WTC11 (cell line): ENCODE measurements at regions not wholly inside any gene's neighbourhood (a gene's known extent, or its start where the extent isn't known, plus 50 kb on each side); places are given as distances from the start of the nearest gene placed in this dataset.

Experiments
- ATAC-seq: fragments of 200-7000 bp; cut with Tn5 transposase; 2 replicates; pipeline ENCODE4 v1.10.0; 2021; ENCODE audit warnings: mild to moderate bottlenecking, moderate library complexity
- CTCF ChIA-PET: fragments of 300-600 bp; sonication (Branson Sonifier 250); formaldehyde crosslinking; loops from one replicate; lab custom pipeline; 2021; ENCODE audit warnings: antibody characterized with exemption; lab: Charles Lee
- POLR2A ChIA-PET: fragments of 350-600 bp; sonication (Branson Sonifier 250); formaldehyde crosslinking; loops from one replicate; lab custom pipeline; 2021; ENCODE audit warnings: antibody characterized with exemption; lab: Charles Lee
- DNase-seq: peaks from one replicate; pipeline ENCODE4 v3.0.0; 2021; ENCODE audit warnings: low spot score
- H3K27ac Mint-ChIP-seq: 2 replicates; pipeline ENCODE4 v1.8.0; 2021; ENCODE audit warnings: mixed read lengths
- H3K27me3 Mint-ChIP-seq: 2 replicates; pipeline ENCODE4 v1.8.0; 2021; ENCODE audit warnings: low read depth, mild to moderate bottlenecking, moderate library complexity, mixed read lengths
- H3K36me3 Mint-ChIP-seq: 2 replicates; pipeline ENCODE4 v1.8.0; 2021; ENCODE audit warnings: mixed read lengths
- H3K4me1 Mint-ChIP-seq: 2 replicates; pipeline ENCODE4 v1.8.0; 2022; ENCODE audit warnings: mixed read lengths
- H3K4me3 Mint-ChIP-seq: 2 replicates; pipeline ENCODE4 v1.8.0; 2021; ENCODE audit warnings: mild to moderate bottlenecking, moderate library complexity, mixed read lengths
- H3K9me3 Mint-ChIP-seq: 2 replicates; pipeline ENCODE4 v1.8.0; 2021; ENCODE audit warnings: mixed read lengths
- CREM ChIP-seq: sonication (generic); formaldehyde crosslinking; IDR thresholded peaks from 2 replicates; pipeline ENCODE4 v1.8.1; 2022; ENCODE audit warnings: mild to moderate bottlenecking, missing genetic modification reagents, moderate library complexity
- E2F4 ChIP-seq: sonication (generic); formaldehyde crosslinking; IDR thresholded peaks from 2 replicates; pipeline ENCODE4 v1.8.1; 2022; ENCODE audit warnings: low read depth, mild to moderate bottlenecking, moderate library complexity, missing genetic modification reagents, borderline replicate concordance
- FOXK1 ChIP-seq: sonication (generic); formaldehyde crosslinking; IDR thresholded peaks from 2 replicates; pipeline ENCODE4 v1.8.0; 2022; ENCODE audit warnings: mild to moderate bottlenecking, moderate library complexity, missing genetic modification reagents
- GABPB1 ChIP-seq: sonication (generic); formaldehyde crosslinking; IDR thresholded peaks from 2 replicates; pipeline ENCODE4 v1.8.1; 2023; ENCODE audit warnings: mild to moderate bottlenecking, missing genetic modification reagents
- IRF1 ChIP-seq: sonication (generic); formaldehyde crosslinking; IDR thresholded peaks from 2 replicates; pipeline ENCODE4 v1.8.0; 2023; ENCODE audit warnings: missing genetic modification reagents
- JUN ChIP-seq: sonication (generic); formaldehyde crosslinking; IDR thresholded peaks from 2 replicates; pipeline ENCODE4 v1.8.0; 2023; ENCODE audit warnings: mild to moderate bottlenecking, missing genetic modification reagents
- MYBL2 ChIP-seq: sonication (generic); formaldehyde crosslinking; IDR thresholded peaks from 2 replicates; pipeline ENCODE4 v1.8.1; 2023; ENCODE audit warnings: mild to moderate bottlenecking, moderate library complexity, missing genetic modification reagents
- NFATC4 ChIP-seq: fragments of 250-450 bp; sonication (Bioruptor Pico); IDR thresholded peaks from 2 replicates; pipeline ENCODE4 v1.9.0; 2021; ENCODE audit warnings: mild to moderate bottlenecking
- OVOL2 ChIP-seq: fragments of 250-450 bp; sonication (Bioruptor Pico); IDR thresholded peaks from 2 replicates; pipeline ENCODE4 v1.9.0; 2021; ENCODE audit warnings: mild to moderate bottlenecking, borderline replicate concordance
- PREB ChIP-seq: sonication (generic); formaldehyde crosslinking; IDR thresholded peaks from 2 replicates; pipeline ENCODE4 v1.8.1; 2022; ENCODE audit warnings: mild to moderate bottlenecking, missing genetic modification reagents, moderate library complexity, borderline replicate concordance
- SOX15 ChIP-seq: fragments of 250-450 bp; sonication (Bioruptor Pico); IDR thresholded peaks from 2 replicates; pipeline ENCODE4 v1.9.0; 2021; ENCODE audit warnings: mild to moderate bottlenecking
- TCF7 ChIP-seq: sonication (generic); formaldehyde crosslinking; IDR thresholded peaks from 2 replicates; pipeline ENCODE4 v1.8.0; 2022; ENCODE audit warnings: mild to moderate bottlenecking, low read depth, missing genetic modification reagents, moderate library complexity
- TEAD4 ChIP-seq: sonication (generic); formaldehyde crosslinking; IDR thresholded peaks from 2 replicates; pipeline ENCODE4 v1.8.0; 2022; ENCODE audit warnings: mild to moderate bottlenecking, missing genetic modification reagents
- ZNF425 ChIP-seq: fragments of 250-450 bp; sonication (Bioruptor Pico); conservative IDR thresholded peaks from 2 replicates; pipeline ENCODE4 v1.9.0; 2021; ENCODE audit warnings: mild to moderate bottlenecking
- ZNF512 ChIP-seq: sonication (generic); formaldehyde crosslinking; IDR thresholded peaks from 2 replicates; pipeline ENCODE4 v1.8.1; 2022; ENCODE audit warnings: missing genetic modification reagents, borderline replicate concordance
- TF ChIP-seq, protein P1 (sequence below): sonication (generic); formaldehyde crosslinking; IDR thresholded peaks from 2 replicates; pipeline ENCODE4 v1.8.1; 2022; ENCODE audit warnings: low read depth, missing genetic modification reagents, borderline replicate concordance
- TF ChIP-seq, protein P2 (sequence below): sonication (generic); formaldehyde crosslinking; IDR thresholded peaks from 2 replicates; pipeline ENCODE4 v1.8.0; 2022; ENCODE audit warnings: mild to moderate bottlenecking, missing genetic modification reagents
- TF ChIP-seq, protein P3 (sequence below): fragments of 250-450 bp; sonication (Bioruptor Pico); IDR thresholded peaks from 2 replicates; pipeline ENCODE4 v1.9.0; 2021; ENCODE audit warnings: moderate library complexity, mild to moderate bottlenecking, inconsistent platforms, borderline replicate concordance
- TF ChIP-seq, protein P4 (sequence below): sonication (generic); formaldehyde crosslinking; IDR thresholded peaks from 2 replicates; pipeline ENCODE4 v1.8.1; 2023; ENCODE audit warnings: mild to moderate bottlenecking, missing genetic modification reagents, moderate library complexity

DNA sequence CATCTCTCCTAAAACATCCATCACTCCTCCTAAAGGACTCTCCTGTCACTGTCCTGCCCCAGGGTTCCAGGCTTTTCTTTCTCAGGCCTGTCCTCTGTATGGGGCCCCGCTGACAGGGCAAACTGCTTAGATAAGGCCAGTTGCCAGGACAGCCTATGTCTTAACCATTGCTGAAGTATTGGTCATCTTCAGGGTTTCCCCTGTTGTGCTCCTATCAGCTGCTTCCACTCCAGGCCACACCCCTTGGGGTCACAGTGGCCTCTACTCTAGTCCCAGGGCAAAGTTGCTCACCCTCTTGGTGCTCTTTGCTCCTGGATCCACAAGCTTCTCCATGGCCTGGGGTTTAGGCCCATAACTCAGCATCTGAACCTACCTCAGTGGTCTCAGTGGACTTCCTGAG lies 138.0 kb upstream of the PJA1 start:
- H3K4me3 Mint-ChIP-seq = no peak overlapping the region
- H3K27ac Mint-ChIP-seq = no peak overlapping the region

DNA sequence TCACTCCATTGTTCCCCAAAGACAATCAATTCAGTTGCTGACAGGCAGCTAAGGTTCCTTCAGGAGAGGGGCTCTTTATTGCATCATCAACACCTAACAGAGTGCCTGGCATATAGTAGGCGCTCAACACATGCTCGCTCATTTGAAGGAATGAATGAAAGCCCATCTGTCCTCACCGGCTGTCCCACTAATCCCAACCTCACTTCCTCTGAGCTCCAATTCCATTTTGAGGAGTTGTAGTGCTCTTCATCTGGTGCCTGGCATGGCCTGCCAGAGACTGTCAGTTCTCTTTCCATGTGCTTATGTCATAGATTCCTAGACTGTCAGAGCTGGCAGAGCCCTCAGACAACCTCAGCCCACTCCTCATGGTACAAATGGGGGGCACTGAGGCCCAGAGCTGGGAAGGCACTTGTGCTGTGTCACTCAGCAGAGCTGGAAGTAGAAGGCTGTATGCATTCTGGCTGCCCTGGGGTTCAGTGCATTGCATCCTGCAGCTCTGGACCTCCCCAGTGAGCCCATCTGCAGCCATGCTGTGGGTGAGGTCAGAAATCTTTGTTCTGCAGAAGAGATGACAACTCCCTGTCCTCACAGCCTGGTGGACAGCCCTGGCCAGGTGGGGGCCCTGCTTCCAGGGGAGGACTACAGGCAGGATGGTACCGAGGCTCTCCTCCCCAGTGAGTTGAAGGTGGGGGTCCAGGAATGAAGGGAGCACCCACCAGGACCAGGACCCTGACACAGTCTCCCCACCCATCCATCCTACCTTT lies 134.9 kb upstream of the PJA1 start:
- TF ChIP-seq CREM (CRISPR knock-in tag) (no peak), MYBL2 (no peak), SOX15 (CRISPR knock-in tag) (no peak), NFATC4 (CRISPR knock-in tag) (no peak), E2F4 (no peak)
- TF ChIP-seq, protein P1, sequence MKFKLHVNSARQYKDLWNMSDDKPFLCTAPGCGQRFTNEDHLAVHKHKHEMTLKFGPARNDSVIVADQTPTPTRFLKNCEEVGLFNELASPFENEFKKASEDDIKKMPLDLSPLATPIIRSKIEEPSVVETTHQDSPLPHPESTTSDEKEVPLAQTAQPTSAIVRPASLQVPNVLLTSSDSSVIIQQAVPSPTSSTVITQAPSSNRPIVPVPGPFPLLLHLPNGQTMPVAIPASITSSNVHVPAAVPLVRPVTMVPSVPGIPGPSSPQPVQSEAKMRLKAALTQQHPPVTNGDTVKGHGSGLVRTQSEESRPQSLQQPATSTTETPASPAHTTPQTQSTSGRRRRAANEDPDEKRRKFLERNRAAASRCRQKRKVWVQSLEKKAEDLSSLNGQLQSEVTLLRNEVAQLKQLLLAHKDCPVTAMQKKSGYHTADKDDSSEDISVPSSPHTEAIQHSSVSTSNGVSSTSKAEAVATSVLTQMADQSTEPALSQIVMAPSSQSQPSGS (CRISPR knock-in tag) = no peak
- no peaks in the 10 kb centered on the region for H3K9me3 Mint-ChIP-seq
- POLR2A ChIA-PET = no interaction called here
- no peaks in the 10 kb centered on the region for H3K36me3 Mint-ChIP-seq
- no peak for ATAC-seq
- no peak for DNase-seq
- peaks cover 6% of the 10 kb centered on the region; the same call in 1 of the 2 replicates for H3K4me1 Mint-ChIP-seq
- H3K27me3 Mint-ChIP-seq = peaks cover 17% of the 10 kb centered on the region
- CTCF ChIA-PET = interaction anchor here (1.6 kb wide), 1 partner anchor 8 kb away, joined by 4 read pairs; no protein-coding TSS in a partner anchor
- H3K27ac Mint-ChIP-seq = no peak overlapping the region
- H3K4me3 Mint-ChIP-seq = no peak overlapping the region

More for the DNA sequence above, 138.0 kb upstream of the PJA1 start:
- no peak for DNase-seq
- Mint-ChIP-seq H3K9me3 (no peaks in the 10 kb centered on the region), H3K27me3 (peaks cover 17% of the 10 kb centered on the region), H3K4me1 (peaks cover 23% of the 10 kb centered on the region), H3K36me3 (no peaks in the 10 kb centered on the region)
- TF ChIP-seq JUN (CRISPR knock-in tag) (no peak), GABPB1 (CRISPR knock-in tag) (no peak), TEAD4 (CRISPR knock-in tag) (no peak), PREB (CRISPR knock-in tag) (no peak), FOXK1 (no peak), NFATC4 (CRISPR knock-in tag) (no peak)
- TF ChIP-seq, protein P2, sequence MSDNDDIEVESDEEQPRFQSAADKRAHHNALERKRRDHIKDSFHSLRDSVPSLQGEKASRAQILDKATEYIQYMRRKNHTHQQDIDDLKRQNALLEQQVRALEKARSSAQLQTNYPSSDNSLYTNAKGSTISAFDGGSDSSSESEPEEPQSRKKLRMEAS (CRISPR knock-in tag) = no peak
- TF ChIP-seq, protein P3, sequence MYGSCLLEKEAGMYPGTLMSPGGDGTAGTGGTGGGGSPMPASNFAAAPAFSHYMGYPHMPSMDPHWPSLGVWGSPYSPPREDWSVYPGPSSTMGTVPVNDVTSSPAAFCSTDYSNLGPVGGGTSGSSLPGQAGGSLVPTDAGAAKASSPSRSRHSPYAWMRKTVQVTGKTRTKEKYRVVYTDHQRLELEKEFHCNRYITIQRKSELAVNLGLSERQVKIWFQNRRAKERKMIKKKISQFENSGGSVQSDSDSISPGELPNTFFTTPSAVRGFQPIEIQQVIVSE (CRISPR knock-in tag) = no peak
- no peak for ATAC-seq
- POLR2A ChIA-PET = no interaction called here
- CTCF ChIA-PET = interaction anchor here (1.0 kb wide), 1 partner anchor 85 kb away, joined by 4 read pairs; no protein-coding TSS in a partner anchor

GRCh38 chrX:69299285-69299684 lies 134.0 kb upstream of the PJA1 start:
- Mint-ChIP-seq H3K4me3 (no peak overlapping the region), H3K9me3 (no peaks in the 10 kb centered on the region), H3K27me3 (peaks cover 14% of the 10 kb centered on the region), H3K4me1 (peaks cover 6% of the 10 kb centered on the region; the same call in 1 of the 2 replicates), H3K36me3 (no peaks in the 10 kb centered on the region), H3K27ac (no peak overlapping the region)
- POLR2A ChIA-PET = no interaction called here
- DNase-seq = no peak
- CTCF ChIA-PET = interaction anchor here (1.6 kb wide), 2 partner anchors 9 to 88 kb away, joined by 4 to 9 read pairs; no protein-coding TSS in a partner anchor
- ATAC-seq = no peak
- TF ChIP-seq ZNF512 (CRISPR knock-in tag) = no peak
- TF ChIP-seq TCF7 (CRISPR knock-in tag) = no peak
- TF ChIP-seq OVOL2 (CRISPR knock-in tag) = no peak
- TF ChIP-seq ZNF425 (CRISPR knock-in tag) = no peak
- TF ChIP-seq, protein P4, sequence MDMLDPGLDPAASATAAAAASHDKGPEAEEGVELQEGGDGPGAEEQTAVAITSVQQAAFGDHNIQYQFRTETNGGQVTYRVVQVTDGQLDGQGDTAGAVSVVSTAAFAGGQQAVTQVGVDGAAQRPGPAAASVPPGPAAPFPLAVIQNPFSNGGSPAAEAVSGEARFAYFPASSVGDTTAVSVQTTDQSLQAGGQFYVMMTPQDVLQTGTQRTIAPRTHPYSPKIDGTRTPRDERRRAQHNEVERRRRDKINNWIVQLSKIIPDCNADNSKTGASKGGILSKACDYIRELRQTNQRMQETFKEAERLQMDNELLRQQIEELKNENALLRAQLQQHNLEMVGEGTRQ (CRISPR knock-in tag) = no peak
- TF ChIP-seq IRF1 = no peak
